ENCODE measurements at regions not wholly inside any gene's neighbourhood (a gene's known extent, or its start where the extent isn't known, plus 50 kb on each side); places are given as distances from the start of the nearest gene placed in this dataset.

GRCh38 chr2:144048631-144049060 lies 471.3 kb downstream of the ZEB2 start:
- no peak overlapping the region for H3K27ac ChIP-seq (ENCODE audit: insufficient read depth, low read length, poor library complexity, severe bottlenecking)
- no peaks in the 10 kb centered on the region for H3K4me1 ChIP-seq (ENCODE audit: control insufficient read depth, insufficient read depth, low read length, poor library complexity, severe bottlenecking)
- no peaks in the 10 kb centered on the region for H3K9me3 ChIP-seq (ENCODE audit: control insufficient read depth, low read length)
- H3K4me3 ChIP-seq (ENCODE audit: insufficient read depth, low read depth, low read length, poor library complexity, severe bottlenecking) = no peak overlapping the region
- no peaks in the 10 kb centered on the region for H3K36me3 ChIP-seq (ENCODE audit: control insufficient read depth, insufficient read depth, low read length)
- H3K27me3 ChIP-seq (replicated peaks; ENCODE audit: control insufficient read depth, insufficient read depth, low read length, poor library complexity, severe bottlenecking) = no peaks in the 10 kb centered on the region
- DNase-seq = no peak

GRCh38 chr2:144042751-144043150 lies 477.2 kb downstream of the ZEB2 start:
- no peak for DNase-seq
- Histone ChIP-seq H3K27ac (ENCODE audit: insufficient read depth, low read length, poor library complexity, severe bottlenecking) (no peak overlapping the region), H3K27me3 (replicated peaks; ENCODE audit: control insufficient read depth, insufficient read depth, low read length, poor library complexity, severe bottlenecking) (no peaks in the 10 kb centered on the region), H3K4me3 (ENCODE audit: insufficient read depth, low read depth, low read length, poor library complexity, severe bottlenecking) (no peak overlapping the region), H3K4me1 (ENCODE audit: control insufficient read depth, insufficient read depth, low read length, poor library complexity, severe bottlenecking) (no peaks in the 10 kb centered on the region), H3K9me3 (ENCODE audit: control insufficient read depth, low read length) (no peaks in the 10 kb centered on the region), H3K36me3 (ENCODE audit: control insufficient read depth, insufficient read depth, low read length) (no peaks in the 10 kb centered on the region)

GRCh38 chr2:144041612-144042011 lies 478.3 kb downstream of the ZEB2 start:
- no peak overlapping the region for H3K4me3 ChIP-seq (ENCODE audit: insufficient read depth, low read depth, low read length, poor library complexity, severe bottlenecking)
- no peaks in the 10 kb centered on the region for H3K4me1 ChIP-seq (ENCODE audit: control insufficient read depth, insufficient read depth, low read length, poor library complexity, severe bottlenecking)
- no peaks in the 10 kb centered on the region for H3K36me3 ChIP-seq (ENCODE audit: control insufficient read depth, insufficient read depth, low read length)
- H3K9me3 ChIP-seq (ENCODE audit: control insufficient read depth, low read length) = no peaks in the 10 kb centered on the region
- no peak for DNase-seq
- no peaks in the 10 kb centered on the region for H3K27me3 ChIP-seq (replicated peaks; ENCODE audit: control insufficient read depth, insufficient read depth, low read length, poor library complexity, severe bottlenecking)
- H3K27ac ChIP-seq (ENCODE audit: insufficient read depth, low read length, poor library complexity, severe bottlenecking) = no peak overlapping the region

GRCh38 chr2:144040834-144041233 lies 479.1 kb downstream of the ZEB2 start:
- Histone ChIP-seq H3K4me1 (ENCODE audit: control insufficient read depth, insufficient read depth, low read length, poor library complexity, severe bottlenecking) (no peaks in the 10 kb centered on the region), H3K27ac (ENCODE audit: insufficient read depth, low read length, poor library complexity, severe bottlenecking) (no peak overlapping the region), H3K9me3 (ENCODE audit: control insufficient read depth, low read length) (no peaks in the 10 kb centered on the region), H3K27me3 (replicated peaks; ENCODE audit: control insufficient read depth, insufficient read depth, low read length, poor library complexity, severe bottlenecking) (no peaks in the 10 kb centered on the region), H3K4me3 (ENCODE audit: insufficient read depth, low read depth, low read length, poor library complexity, severe bottlenecking) (no peak overlapping the region), H3K36me3 (ENCODE audit: control insufficient read depth, insufficient read depth, low read length) (no peaks in the 10 kb centered on the region)
- no peak for DNase-seq

GRCh38 chr2:144032566-144032965 lies 487.4 kb downstream of the ZEB2 start:
- H3K4me3 ChIP-seq (ENCODE audit: insufficient read depth, low read depth, low read length, poor library complexity, severe bottlenecking) = no peak overlapping the region
- no peak for DNase-seq
- H3K27me3 ChIP-seq (replicated peaks; ENCODE audit: control insufficient read depth, insufficient read depth, low read length, poor library complexity, severe bottlenecking) = no peaks in the 10 kb centered on the region
- no peaks in the 10 kb centered on the region for H3K4me1 ChIP-seq (ENCODE audit: control insufficient read depth, insufficient read depth, low read length, poor library complexity, severe bottlenecking)
- no peaks in the 10 kb centered on the region for H3K36me3 ChIP-seq (ENCODE audit: control insufficient read depth, insufficient read depth, low read length)
- no peaks in the 10 kb centered on the region for H3K9me3 ChIP-seq (ENCODE audit: control insufficient read depth, low read length)
- no peak overlapping the region for H3K27ac ChIP-seq (ENCODE audit: insufficient read depth, low read length, poor library complexity, severe bottlenecking)

- H3K27ac ChIP-seq (ENCODE audit: insufficient read depth, low read length, poor library complexity, severe bottlenecking) = no peak overlapping the region
- no peaks in the 10 kb centered on the region for H3K27me3 ChIP-seq (replicated peaks; ENCODE audit: control insufficient read depth, insufficient read depth, low read length, poor library complexity, severe bottlenecking)
- H3K4me3 ChIP-seq (ENCODE audit: insufficient read depth, low read depth, low read length, poor library complexity, severe bottlenecking) = no peak overlapping the region
- H3K4me1 ChIP-seq (ENCODE audit: control insufficient read depth, insufficient read depth, low read length, poor library complexity, severe bottlenecking) = no peaks in the 10 kb centered on the region
- no peak for DNase-seq
- no peaks in the 10 kb centered on the region for H3K36me3 ChIP-seq (ENCODE audit: control insufficient read depth, insufficient read depth, low read length)
- H3K9me3 ChIP-seq (ENCODE audit: control insufficient read depth, low read length) = no peaks in the 10 kb centered on the region
These were observed 489.1 kb downstream of the ZEB2 start for GRCh38 chr2:144030791-144031190.

GRCh38 chr2:144027593-144027992 lies 492.3 kb downstream of the ZEB2 start:
- no peaks in the 10 kb centered on the region for H3K9me3 ChIP-seq (ENCODE audit: control insufficient read depth, low read length)
- no peak for DNase-seq

GRCh38 chr2:144026753-144027152 lies 493.2 kb downstream of the ZEB2 start:
- DNase-seq = no peak
- Histone ChIP-seq H3K36me3 (ENCODE audit: control insufficient read depth, insufficient read depth, low read length) (no peaks in the 10 kb centered on the region), H3K9me3 (ENCODE audit: control insufficient read depth, low read length) (no peaks in the 10 kb centered on the region), H3K27me3 (replicated peaks; ENCODE audit: control insufficient read depth, insufficient read depth, low read length, poor library complexity, severe bottlenecking) (no peaks in the 10 kb centered on the region), H3K27ac (ENCODE audit: insufficient read depth, low read length, poor library complexity, severe bottlenecking) (no peak overlapping the region), H3K4me3 (ENCODE audit: insufficient read depth, low read depth, low read length, poor library complexity, severe bottlenecking) (no peak overlapping the region), H3K4me1 (ENCODE audit: control insufficient read depth, insufficient read depth, low read length, poor library complexity, severe bottlenecking) (no peaks in the 10 kb centered on the region)

More at GRCh38 chr2:144027593-144027992, 492.3 kb downstream of the ZEB2 start:
- H3K27ac ChIP-seq (ENCODE audit: insufficient read depth, low read length, poor library complexity, severe bottlenecking) = no peak overlapping the region
- no peaks in the 10 kb centered on the region for H3K27me3 ChIP-seq (replicated peaks; ENCODE audit: control insufficient read depth, insufficient read depth, low read length, poor library complexity, severe bottlenecking)
- H3K4me3 ChIP-seq (ENCODE audit: insufficient read depth, low read depth, low read length, poor library complexity, severe bottlenecking) = no peak overlapping the region
- no peaks in the 10 kb centered on the region for H3K36me3 ChIP-seq (ENCODE audit: control insufficient read depth, insufficient read depth, low read length)
- no peaks in the 10 kb centered on the region for H3K4me1 ChIP-seq (ENCODE audit: control insufficient read depth, insufficient read depth, low read length, poor library complexity, severe bottlenecking)

GRCh38 chr2:144020047-144020446 lies 499.9 kb downstream of the ZEB2 start:
- no peak for DNase-seq
- no peak overlapping the region for H3K27ac ChIP-seq (ENCODE audit: insufficient read depth, low read length, poor library complexity, severe bottlenecking)
- no peak overlapping the region for H3K4me3 ChIP-seq (ENCODE audit: insufficient read depth, low read depth, low read length, poor library complexity, severe bottlenecking)
- H3K36me3 ChIP-seq (ENCODE audit: control insufficient read depth, insufficient read depth, low read length) = no peaks in the 10 kb centered on the region
- no peaks in the 10 kb centered on the region for H3K27me3 ChIP-seq (replicated peaks; ENCODE audit: control insufficient read depth, insufficient read depth, low read length, poor library complexity, severe bottlenecking)
- no peaks in the 10 kb centered on the region for H3K4me1 ChIP-seq (ENCODE audit: control insufficient read depth, insufficient read depth, low read length, poor library complexity, severe bottlenecking)
- no peaks in the 10 kb centered on the region for H3K9me3 ChIP-seq (ENCODE audit: control insufficient read depth, low read length)

- no peaks in the 10 kb centered on the region for H3K36me3 ChIP-seq (ENCODE audit: control insufficient read depth, insufficient read depth, low read length)
- no peak overlapping the region for H3K4me3 ChIP-seq (ENCODE audit: insufficient read depth, low read depth, low read length, poor library complexity, severe bottlenecking)
- H3K4me1 ChIP-seq (ENCODE audit: control insufficient read depth, insufficient read depth, low read length, poor library complexity, severe bottlenecking) = no peaks in the 10 kb centered on the region
- no peaks in the 10 kb centered on the region for H3K27me3 ChIP-seq (replicated peaks; ENCODE audit: control insufficient read depth, insufficient read depth, low read length, poor library complexity, severe bottlenecking)
- H3K27ac ChIP-seq (ENCODE audit: insufficient read depth, low read length, poor library complexity, severe bottlenecking) = no peak overlapping the region
- DNase-seq = no peak
- no peaks in the 10 kb centered on the region for H3K9me3 ChIP-seq (ENCODE audit: control insufficient read depth, low read length)
These were observed 504.2 kb downstream of the ZEB2 start for GRCh38 chr2:144015655-144016245.
